Left kidney (tissue), 1 donor: ENCODE measurements at regions not wholly inside any gene's neighbourhood (a gene's known extent, or its start where the extent isn't known, plus 50 kb on each side); places are given as distances from the start of the nearest gene placed in this dataset.
"Not testable (repeated sequence)": the region's sequence is repeated elsewhere in the genome, so short reads cannot be mapped to it uniquely, and the experiment has no call there.

Source experiments
- DNase-seq: peaks from one replicate; pipeline ENCODE4 v3.0.0-alpha.2; 2013

- no peak for DNase-seq
These were observed 201.5 kb upstream of the CPHXL start for GRCh38 chr16:75927810-75928209.

GRCh38 chr16:75928295-75928694 lies 202.0 kb upstream of the CPHXL start:
- DNase-seq = no peak

GRCh38 chr16:75929046-75929445 lies 202.8 kb upstream of the CPHXL start:
- no peak for DNase-seq

GRCh38 chr16:75931043-75931442 lies 204.8 kb upstream of the CPHXL start:
- DNase-seq = no peak

GRCh38 chr16:75931970-75932369 lies 205.7 kb upstream of the CPHXL start:
- no peak for DNase-seq

- no peak for DNase-seq
These were observed 212.5 kb upstream of the CPHXL start for GRCh38 chr16:75938818-75939217.

GRCh38 chr16:75942351-75942750 lies 216.1 kb upstream of the CPHXL start:
- DNase-seq = no peak

GRCh38 chr16:75942936-75943335 lies 216.6 kb upstream of the CPHXL start:
- no peak for DNase-seq

- DNase-seq = no peak
These were observed 217.6 kb upstream of the CPHXL start for GRCh38 chr16:75943705-75944514.

GRCh38 chr16:75945916-75946457 lies 219.7 kb upstream of the CPHXL start:
- DNase-seq = no peak

GRCh38 chr16:75947626-75948239 lies 221.4 kb upstream of the CPHXL start:
- DNase-seq = no peak

GRCh38 chr16:75948441-75948840 lies 222.2 kb upstream of the CPHXL start:
- no peak for DNase-seq

- no peak for DNase-seq
These were observed 222.6 kb upstream of the CPHXL start for GRCh38 chr16:75948886-75949285.

- DNase-seq = no peak
These were observed 225.8 kb upstream of the CPHXL start for GRCh38 chr16:75952124-75952523.

GRCh38 chr16:75957870-75958269 lies 231.6 kb upstream of the CPHXL start:
- DNase-seq = no peak

- no peak for DNase-seq
These were observed 239.4 kb upstream of the CPHXL start for GRCh38 chr16:75965504-75966374.

- DNase-seq = not testable (repeated sequence)
These were observed 242.8 kb upstream of the CPHXL start for GRCh38 chr16:75969120-75969519.

- DNase-seq = no peak
These were observed 245.0 kb upstream of the CPHXL start for GRCh38 chr16:75971334-75971733.

GRCh38 chr16:75983296-75983695 lies 257.0 kb upstream of the CPHXL start:
- no peak for DNase-seq

GRCh38 chr16:75983741-75984381 lies 257.6 kb upstream of the CPHXL start:
- DNase-seq = no peak

GRCh38 chr16:75987323-75987722 lies 261.0 kb upstream of the CPHXL start:
- no peak for DNase-seq

GRCh38 chr16:75996491-75996890 lies 270.2 kb upstream of the CPHXL start:
- no peak for DNase-seq
